GM12878 (cell line): ENCODE measurements at regions not wholly inside any gene's neighbourhood (a gene's known extent, or its start where the extent isn't known, plus 50 kb on each side); places are given as distances from the start of the nearest gene placed in this dataset.
A peak's percentile ranks its signal among the peaks of the same experiment; 100 is the strongest.

Experiments
- ATAC-seq: fragments of 200-7000 bp; cut with Tn5 transposase; 3 replicates; pipeline ENCODE4 v1.9.1; 2020; ENCODE audit warnings: mild to moderate bottlenecking, moderate library complexity
- BruUV-seq: library from RNA; stranded (reverse); fragments of 400-500 nt; replicated peaks from 2 replicates; lab custom pipeline; 2021; lab: Mats Ljungman, UMichigan
- CTCF ChIA-PET: fragments of 300-600 bp; sonication (Branson Sonifier 250); formaldehyde crosslinking; extraction: SDS; loops from one replicate; lab custom pipeline; 2021; ENCODE audit warnings: inconsistent platforms; lab: Yijun Ruan, JAX
- POLR2A ChIA-PET: fragments of 350-600 bp; formaldehyde crosslinking; extraction: SDS; loops from one replicate; lab custom pipeline; 2021; ENCODE audit warnings: inconsistent platforms; lab: Charles Lee
- RAD21 ChIA-PET: fragments of 300-600 bp; sonication (Branson Sonifier 250); formaldehyde crosslinking; loops from one replicate; lab custom pipeline; 2023; ENCODE audit warnings: antibody characterized with exemption; ENCODE audit not compliant: unreplicated experiment; lab: Charles Lee
- SMC1A ChIA-PET: fragments of 300-600 bp; sonication (Branson Sonifier 250); formaldehyde crosslinking; loops from one replicate; lab custom pipeline; 2023; ENCODE audit not compliant: unreplicated experiment, uncharacterized antibody; lab: Charles Lee
- DNase-seq: peaks from one replicate; pipeline ENCODE4 v3.0.0-alpha.2; 2011; ENCODE audit warnings: low read depth, low spot score
- FAIRE-seq: peaks from 3 replicates; lab custom pipeline; 2011; peaks lifted over from hg19 to GRCh38; lab: Jason Lieb, UNC
- H2AFZ ChIP-seq: 2 replicates; pipeline ENCODE4 v1.6.0; 2011; ENCODE audit warnings: low read depth, low read length, control low read depth; ENCODE audit not compliant: control insufficient read depth
- H3K27ac ChIP-seq: 2 replicates; pipeline ENCODE4 v1.5.1; 2011; ENCODE audit warnings: control low read depth; ENCODE audit not compliant: control insufficient read depth, insufficient read depth
- H3K27me3 ChIP-seq, 2 experiments: replicated peaks in 1 of 2; 2 replicates each; pipeline versions ENCODE4 v1.6.0 to v1.6.1; 2011; ENCODE audit warnings: low read length in 1 of 2; ENCODE audit not compliant: control insufficient read depth in 2 of 2, insufficient read depth in 2 of 2
- H3K36me3 ChIP-seq, 2 experiments: 2 replicates each; pipeline ENCODE4 v1.5.1; 2011; ENCODE audit warnings: low read length in 1 of 2; ENCODE audit not compliant: control insufficient read depth in 2 of 2, insufficient read depth in 2 of 2
- H3K4me1 ChIP-seq: 2 replicates; pipeline ENCODE4 v1.6.1; 2011; ENCODE audit warnings: mild to moderate bottlenecking, low read length, moderate library complexity, mixed read lengths; ENCODE audit not compliant: control insufficient read depth, insufficient read depth
- H3K4me2 ChIP-seq: 2 replicates; pipeline ENCODE4 v1.6.0; 2011; ENCODE audit warnings: control low read depth; ENCODE audit not compliant: control insufficient read depth, insufficient read depth
- H3K4me3 ChIP-seq: fragments of 200-600 bp; sonication (generic); 2 replicates; pipeline ENCODE4 v1.5.1; 2016
- H3K79me2 ChIP-seq: 2 replicates; pipeline ENCODE4 v1.6.0; 2011; ENCODE audit warnings: low read length; ENCODE audit not compliant: control insufficient read depth, insufficient read depth
- H3K9ac ChIP-seq: 2 replicates; pipeline ENCODE4 v1.8.0; 2011; ENCODE audit warnings: low read length, control low read depth, mixed read lengths; ENCODE audit not compliant: control insufficient read depth, insufficient read depth
- H3K9me3 ChIP-seq: replicated peaks from 3 replicates; pipeline ENCODE4 v1.5.1; 2011; ENCODE audit warnings: mild to moderate bottlenecking, low read length; ENCODE audit not compliant: control insufficient read depth, insufficient read depth
- H4K20me1 ChIP-seq: 2 replicates; pipeline ENCODE4 v1.6.0; 2011; ENCODE audit not compliant: control insufficient read depth, insufficient read depth
- ATF7 ChIP-seq: fragments of 450-650 bp; IDR thresholded peaks from 2 replicates; pipeline ENCODE4 v1.6.1; 2016; ENCODE audit warnings: low read depth, mild to moderate bottlenecking
- CTCF ChIP-seq, 3 experiments: IDR thresholded peaks in 2 of 3; conservative IDR thresholded peaks in 1 of 3; 2 replicates each; pipeline ENCODE4 v1.5.1; 2011; ENCODE audit warnings: low read depth in 3 of 3, low read length in 3 of 3, mild to moderate bottlenecking in 3 of 3, control low read depth in 2 of 3, moderate library complexity in 2 of 3, inconsistent platforms in 1 of 3, mixed read lengths in 1 of 3; ENCODE audit not compliant: control insufficient read depth in 2 of 3, insufficient read depth in 1 of 3; ENCODE audit errors: extremely low read depth in 1 of 3
- RAD21 ChIP-seq: IDR thresholded peaks from 2 replicates; pipeline ENCODE4 v1.6.1; 2011; ENCODE audit warnings: mild to moderate bottlenecking, low read depth, low read length, moderate library complexity; ENCODE audit not compliant: insufficient read depth
- SMC3 ChIP-seq: IDR thresholded peaks from 2 replicates; pipeline ENCODE4 v1.6.1; 2011; ENCODE audit warnings: low read length, improper control_type of control experiment, borderline replicate concordance
- YBX1 ChIP-seq: fragments of 450-650 bp; IDR thresholded peaks from 2 replicates; pipeline ENCODE4 v1.6.1; 2016; ENCODE audit warnings: antibody characterized with exemption
- WGBS: methylation state at CpG from one replicate; pipeline ENCODE4 v1.1.6; 2016; ENCODE audit warnings: low lambda C conversion rate; ENCODE audit not compliant: insufficient replicate concordance, insufficient coverage; ENCODE audit errors: missing lambda C conversion rate; 5-methylcytosine and 5-hydroxymethylcytosine counted together
- in situ Hi-C: fragments of 300-500 bp; cut with MboI; formaldehyde crosslinking; loops from 9 replicates; pipeline ENCODE4 v1.14.3; 2018; ENCODE audit warnings: mixed read lengths
- intact Hi-C: fragments of 100-400 bp; cut with micrococcal nuclease; formaldehyde crosslinking; loops from one replicate; pipeline ENCODE4 v1.14.2; 2022; ENCODE audit not compliant: unreplicated experiment

GRCh38 chr11:116499396-116500003 lies 273.3 kb downstream of the BUD13 start:
- in situ Hi-C loops (no loop called here), intact Hi-C loops (loop anchor here (1.0 to 5.0 kb wide), 3 partner anchors 45 to 1175 kb away; no protein-coding TSS in a partner anchor)
- POLR2A ChIA-PET, result no interaction called here
- CTCF ChIA-PET, result interaction anchor here (0.8 to 2.0 kb wide), 9 partner anchors 8 to 1175 kb away, joined by 3 to 8 read pairs (median 3); no protein-coding TSS in a partner anchor
- 20% methylated on average over 17 of the region's 17 CpGs for WGBS
- BruUV-seq, result no TSS peak
- Histone ChIP-seq H3K79me2 (no peaks in the 10 kb centered on the region), H3K27me3 (peaks cover 5 to 12% of the 10 kb centered on the region in 2 experiments), H3K4me3 (no peak overlapping the region), H3K36me3 (no peaks in the 10 kb centered on the region), H3K9me3 (no peaks in the 10 kb centered on the region), H3K9ac (no peak overlapping the region), H3K27ac (no peak overlapping the region), H3K4me2 (no peak overlapping the region), H4K20me1 (no peaks in the 10 kb centered on the region), H3K4me1 (no peaks in the 10 kb centered on the region), H2AFZ (no peak overlapping the region)
- ATAC-seq (peak; percentile 88), DNase-seq (no peak), FAIRE-seq (peak; percentile 13)
- TF ChIP-seq CTCF (IDR thresholded peaks at IDR 0.05 in 2 of 3, conservative IDR thresholded peaks at IDR 0.05 in 1 of 3; ENCODE audit: control insufficient read depth in 2 of 3, extremely low read depth in 1 of 3, insufficient read depth in 1 of 3, low read depth in 3 of 3, low read length in 3 of 3) (peak; percentile 48 to 62 (median 55)), SMC3 (peak; percentile 46; the same call in 1 of the 2 replicates), ATF7 (no peak), YBX1 (no peak), RAD21 (peak; percentile 61)
- RAD21 ChIA-PET, result interaction anchor here (0.6 to 1.1 kb wide), 3 partner anchors 22 to 1174 kb away, joined by 3 to 5 read pairs (median 3); no protein-coding TSS in a partner anchor
- SMC1A ChIA-PET, result no interaction called here
